ENCODE measurements at regions not wholly inside any gene's neighbourhood (a gene's known extent, or its start where the extent isn't known, plus 50 kb on each side); places are given as distances from the start of the nearest gene placed in this dataset.

GRCh38 chr14:82067221-82067875, 533.7 kb upstream of the SEL1L start:
- DNase-seq: no peak

GRCh38 chr14:82070040-82070439, 536.4 kb upstream of the SEL1L start:
- no peak for DNase-seq

- no peak for DNase-seq
Measured at GRCh38 chr14:82070753-82071152, 537.1 kb upstream of the SEL1L start.

GRCh38 chr14:82073547-82073946, 539.9 kb upstream of the SEL1L start:
- DNase-seq: no peak

GRCh38 chr14:82075566-82075965, 541.9 kb upstream of the SEL1L start:
- DNase-seq: no peak

GRCh38 chr14:82079553-82079952, 545.9 kb upstream of the SEL1L start:
- DNase-seq: no peak

GRCh38 chr14:82080370-82080769, 546.7 kb upstream of the SEL1L start:
- DNase-seq: no peak

GRCh38 chr14:82084813-82085212, 551.2 kb upstream of the SEL1L start:
- DNase-seq: no peak

- DNase-seq: no peak
Measured at GRCh38 chr14:82091097-82091496, 557.4 kb upstream of the SEL1L start.

- DNase-seq: no peak
Measured at GRCh38 chr14:82094829-82095345, 561.2 kb upstream of the SEL1L start.

GRCh38 chr14:82104013-82104412, 570.4 kb upstream of the SEL1L start:
- no peak for DNase-seq

- DNase-seq: no peak
Measured at GRCh38 chr14:82112210-82112839, 578.7 kb upstream of the SEL1L start.

- no peak for DNase-seq
Measured at GRCh38 chr14:82113007-82113406, 579.4 kb upstream of the SEL1L start.

- no peak for DNase-seq
Measured at GRCh38 chr14:82113710-82114109, 580.1 kb upstream of the SEL1L start.

GRCh38 chr14:82116721-82117120, 583.1 kb upstream of the SEL1L start:
- DNase-seq: no peak

GRCh38 chr14:82122655-82123054, 589.0 kb upstream of the SEL1L start:
- no peak for DNase-seq

- no peak for DNase-seq
Measured at GRCh38 chr14:82124511-82124910, 590.9 kb upstream of the SEL1L start.

- DNase-seq: no peak
Measured at GRCh38 chr14:82126006-82126405, 592.4 kb upstream of the SEL1L start.

GRCh38 chr14:82134411-82134810, 600.8 kb upstream of the SEL1L start:
- DNase-seq: no peak

- DNase-seq: no peak
Measured at GRCh38 chr14:82138431-82138830, 604.8 kb upstream of the SEL1L start.

- DNase-seq: no peak
Measured at GRCh38 chr14:82146846-82147245, 613.2 kb upstream of the SEL1L start.

GRCh38 chr14:82153689-82154088, 620.0 kb upstream of the SEL1L start:
- DNase-seq: no peak

- DNase-seq: no peak
Measured at GRCh38 chr14:82159624-82160023, 626.0 kb upstream of the SEL1L start.

GRCh38 chr14:82180139-82180538, 646.5 kb upstream of the SEL1L start:
- DNase-seq: no peak

GRCh38 chr14:82182646-82183045, 649.0 kb upstream of the SEL1L start:
- DNase-seq: no peak
